ENCODE measurements at regions not wholly inside any gene's neighbourhood (a gene's known extent, or its start where the extent isn't known, plus 50 kb on each side); places are given as distances from the start of the nearest gene placed in this dataset.

GRCh38 chr7:9324513-9324912, 891.1 kb downstream of the NXPH1 start:
- no peak overlapping the region for H3K27ac Mint-ChIP-seq
- H3K4me3 Mint-ChIP-seq = no peak overlapping the region
- peaks cover 11% of the 10 kb centered on the region for H3K4me1 Mint-ChIP-seq
- CTCF ChIA-PET = no interaction called here
- no peak for TF ChIP-seq ZNF416 (CRISPR knock-in tag; IDR thresholded peaks at IDR 0.05)
- no peak for TF ChIP-seq TEAD1 (CRISPR knock-in tag; IDR thresholded peaks at IDR 0.05)
- no peak for TF ChIP-seq CTCF (IDR thresholded peaks at IDR 0.05)
- no peak for TF ChIP-seq NFYB (CRISPR knock-in tag; conservative IDR thresholded peaks at IDR 0.05; ENCODE audit: low read depth)
- TF ChIP-seq PREB (CRISPR knock-in tag; IDR thresholded peaks at IDR 0.05; ENCODE audit: borderline replicate concordance) = no peak
- no peak for TF ChIP-seq FOXJ3 (CRISPR knock-in tag; IDR thresholded peaks at IDR 0.05; ENCODE audit: borderline replicate concordance)
- no peak for TF ChIP-seq CREB1 (CRISPR knock-in tag; IDR thresholded peaks at IDR 0.05)
- TF ChIP-seq ZSCAN18 (CRISPR knock-in tag; IDR thresholded peaks at IDR 0.05) = no peak
- TF ChIP-seq FOXK1 (CRISPR knock-in tag; IDR thresholded peaks at IDR 0.05) = no peak
- peaks cover 3% of the 10 kb centered on the region; the same call in 1 of the 2 replicates for H3K9me3 Mint-ChIP-seq
- H3K27me3 Mint-ChIP-seq (ENCODE audit: low read depth) = no peaks in the 10 kb centered on the region
- no peak for ATAC-seq
- H3K36me3 Mint-ChIP-seq = no peaks in the 10 kb centered on the region
- DNase-seq (ENCODE audit: low spot score) = no peak
- POLR2A ChIA-PET = no interaction called here

GRCh38 chr7:9328296-9328695, 894.9 kb downstream of the NXPH1 start:
- Mint-ChIP-seq H3K36me3 (no peaks in the 10 kb centered on the region), H3K4me1 (no peaks in the 10 kb centered on the region), H3K27ac (no peak overlapping the region), H3K27me3 (ENCODE audit: low read depth) (no peaks in the 10 kb centered on the region), H3K9me3 (0 out of 2 replicates have a peak, but pooled peaks cover 5% of the 10 kb centered on the region), H3K4me3 (no peak overlapping the region)
- ChIA-PET CTCF (no interaction called here), POLR2A (no interaction called here)
- DNase-seq (ENCODE audit: low spot score) = no peak
- TF ChIP-seq TCF7 (CRISPR knock-in tag; IDR thresholded peaks at IDR 0.05; ENCODE audit: low read depth) (no peak), ZNF317 (CRISPR knock-in tag; IDR thresholded peaks at IDR 0.05; ENCODE audit: borderline replicate concordance, low read depth) (no peak), ZSCAN18 (CRISPR knock-in tag; IDR thresholded peaks at IDR 0.05) (no peak), MXD4 (CRISPR knock-in tag; IDR thresholded peaks at IDR 0.05; ENCODE audit: borderline replicate concordance) (no peak)
- ATAC-seq = no peak

- no peak overlapping the region; the same call in 1 of the 2 replicates for H3K27ac Mint-ChIP-seq
- DNase-seq (ENCODE audit: low spot score) (no peak), ATAC-seq (no peak)
- ChIA-PET POLR2A (no interaction called here), CTCF (no interaction called here)
- H3K4me1 Mint-ChIP-seq = peaks cover 18% of the 10 kb centered on the region
- H3K9me3 Mint-ChIP-seq = peaks cover 9% of the 10 kb centered on the region; the same call in 1 of the 2 replicates
- H3K27me3 Mint-ChIP-seq (ENCODE audit: low read depth) = no peaks in the 10 kb centered on the region
- no peak overlapping the region for H3K4me3 Mint-ChIP-seq
- H3K36me3 Mint-ChIP-seq = no peaks in the 10 kb centered on the region
- TF ChIP-seq MXD4 (CRISPR knock-in tag; IDR thresholded peaks at IDR 0.05; ENCODE audit: borderline replicate concordance) = no peak
- TF ChIP-seq EMX1 (CRISPR knock-in tag; IDR thresholded peaks at IDR 0.05) = no peak
- TF ChIP-seq CTCF (IDR thresholded peaks at IDR 0.05) = no peak
- TF ChIP-seq ZNF671 (CRISPR knock-in tag; IDR thresholded peaks at IDR 0.05) = no peak
- TF ChIP-seq ZNF121 (CRISPR knock-in tag; IDR thresholded peaks at IDR 0.05) = no peak
- TF ChIP-seq ZMAT4 (CRISPR knock-in tag; IDR thresholded peaks at IDR 0.05) = no peak
- no peak for TF ChIP-seq ATF6 (CRISPR knock-in tag; IDR thresholded peaks at IDR 0.05)
- TF ChIP-seq PREB (CRISPR knock-in tag; IDR thresholded peaks at IDR 0.05; ENCODE audit: borderline replicate concordance) = no peak
- no peak for TF ChIP-seq MAX (CRISPR knock-in tag; IDR thresholded peaks at IDR 0.05)
Measured at GRCh38 chr7:9349625-9350024, 916.2 kb downstream of the NXPH1 start.

All from WTC11 (cell line).